Activated T-cell treated with anti-CD3 and anti-CD28 coated beads, Interleukin-2, amount 50 U/mL, for 24 hours (primary cell): ENCODE measurements at regions not wholly inside any gene's neighbourhood (a gene's known extent, or its start where the extent isn't known, plus 50 kb on each side); places are given as distances from the start of the nearest gene placed in this dataset.
"Not testable (repeated sequence)": the region's sequence is repeated elsewhere in the genome, so short reads cannot be mapped to it uniquely, and the experiment has no call there.

ENCODE experiments used
- DNase-seq: peaks from one replicate; pipeline ENCODE4 v3.0.0-alpha.2; 2020
- H3K27ac Mint-ChIP-seq: 2 replicates; pipeline ENCODE4 v1.8.0; 2020; ENCODE audit warnings: mild to moderate bottlenecking, mixed read lengths
- H3K27me3 Mint-ChIP-seq: 2 replicates; pipeline ENCODE4 v1.8.0; 2020; ENCODE audit warnings: mixed read lengths
- H3K36me3 Mint-ChIP-seq: 2 replicates; pipeline ENCODE4 v1.8.0; 2020; ENCODE audit warnings: low read depth, mixed read lengths
- H3K4me1 Mint-ChIP-seq: 2 replicates; pipeline ENCODE4 v1.8.0; 2020; ENCODE audit warnings: low read depth, mixed read lengths
- H3K4me3 Mint-ChIP-seq: 2 replicates; pipeline ENCODE4 v1.8.0; 2020; ENCODE audit warnings: mild to moderate bottlenecking, moderate library complexity, mixed read lengths
- H3K9me3 Mint-ChIP-seq: 2 replicates; pipeline ENCODE4 v1.8.0; 2020; ENCODE audit warnings: mixed read lengths

GRCh38 chr16:61014869-61015268 is 1021.4 kb downstream of the CDH8 start:
- H3K36me3 Mint-ChIP-seq: no peaks in the 10 kb centered on the region
- H3K4me1 Mint-ChIP-seq: no peaks in the 10 kb centered on the region
- H3K4me3 Mint-ChIP-seq: no peak overlapping the region
- no peak overlapping the region for H3K27ac Mint-ChIP-seq
- no peak for DNase-seq
- H3K27me3 Mint-ChIP-seq: no peaks in the 10 kb centered on the region
- peaks cover 29% of the 10 kb centered on the region for H3K9me3 Mint-ChIP-seq

- no peak for DNase-seq
- no peak overlapping the region for H3K27ac Mint-ChIP-seq
- no peak overlapping the region for H3K4me3 Mint-ChIP-seq
- H3K9me3 Mint-ChIP-seq: peaks cover 16% of the 10 kb centered on the region
- H3K4me1 Mint-ChIP-seq: no peaks in the 10 kb centered on the region
- H3K36me3 Mint-ChIP-seq: no peaks in the 10 kb centered on the region
- no peaks in the 10 kb centered on the region for H3K27me3 Mint-ChIP-seq
Measured at GRCh38 chr16:61007694-61008093, 1028.5 kb downstream of the CDH8 start.

GRCh38 chr16:61005952-61006351 is 1030.3 kb downstream of the CDH8 start:
- Mint-ChIP-seq H3K9me3 (peaks cover 22% of the 10 kb centered on the region), H3K36me3 (no peaks in the 10 kb centered on the region), H3K27me3 (no peaks in the 10 kb centered on the region), H3K27ac (no peak overlapping the region), H3K4me3 (no peak overlapping the region), H3K4me1 (no peaks in the 10 kb centered on the region)
- DNase-seq: no peak

GRCh38 chr16:61002479-61003204 is 1033.6 kb downstream of the CDH8 start:
- H3K36me3 Mint-ChIP-seq: no peaks in the 10 kb centered on the region
- no peak overlapping the region for H3K27ac Mint-ChIP-seq
- no peaks in the 10 kb centered on the region for H3K27me3 Mint-ChIP-seq
- H3K4me1 Mint-ChIP-seq: no peaks in the 10 kb centered on the region
- peaks cover 25% of the 10 kb centered on the region for H3K9me3 Mint-ChIP-seq
- no peak for DNase-seq
- no peak overlapping the region for H3K4me3 Mint-ChIP-seq

GRCh38 chr16:60991886-60992285 is 1044.4 kb downstream of the CDH8 start:
- DNase-seq: no peak
- no peak overlapping the region for H3K4me3 Mint-ChIP-seq
- no peaks in the 10 kb centered on the region for H3K36me3 Mint-ChIP-seq
- H3K4me1 Mint-ChIP-seq: no peaks in the 10 kb centered on the region
- H3K9me3 Mint-ChIP-seq: peaks cover 34% of the 10 kb centered on the region
- H3K27ac Mint-ChIP-seq: no peak overlapping the region
- H3K27me3 Mint-ChIP-seq: no peaks in the 10 kb centered on the region

- no peak for DNase-seq
- Mint-ChIP-seq H3K27me3 (no peaks in the 10 kb centered on the region), H3K4me1 (no peaks in the 10 kb centered on the region), H3K9me3 (peaks cover 40% of the 10 kb centered on the region), H3K36me3 (no peaks in the 10 kb centered on the region), H3K4me3 (no peak overlapping the region), H3K27ac (no peak overlapping the region)
Measured at GRCh38 chr16:60989592-60989991, 1046.6 kb downstream of the CDH8 start.

GRCh38 chr16:60979119-60979518 is 1057.1 kb downstream of the CDH8 start:
- no peaks in the 10 kb centered on the region for H3K4me1 Mint-ChIP-seq
- DNase-seq: no peak
- no peak overlapping the region for H3K27ac Mint-ChIP-seq
- no peaks in the 10 kb centered on the region for H3K36me3 Mint-ChIP-seq
- no peaks in the 10 kb centered on the region for H3K27me3 Mint-ChIP-seq
- peaks cover 29% of the 10 kb centered on the region for H3K9me3 Mint-ChIP-seq
- no peak overlapping the region for H3K4me3 Mint-ChIP-seq

- H3K9me3 Mint-ChIP-seq: peaks cover 40% of the 10 kb centered on the region
- H3K4me1 Mint-ChIP-seq: no peaks in the 10 kb centered on the region
- no peak overlapping the region for H3K4me3 Mint-ChIP-seq
- no peaks in the 10 kb centered on the region for H3K27me3 Mint-ChIP-seq
- H3K27ac Mint-ChIP-seq: no peak overlapping the region
- DNase-seq: no peak
- H3K36me3 Mint-ChIP-seq: no peaks in the 10 kb centered on the region
Measured at GRCh38 chr16:60949800-60950199, 1086.4 kb downstream of the CDH8 start.

- H3K27ac Mint-ChIP-seq: no peak overlapping the region
- DNase-seq: no peak
- no peaks in the 10 kb centered on the region for H3K4me1 Mint-ChIP-seq
- H3K36me3 Mint-ChIP-seq: no peaks in the 10 kb centered on the region
- H3K4me3 Mint-ChIP-seq: no peak overlapping the region
- H3K27me3 Mint-ChIP-seq: no peaks in the 10 kb centered on the region
- H3K9me3 Mint-ChIP-seq: peaks cover 25% of the 10 kb centered on the region
Measured at GRCh38 chr16:60945225-60945624, 1091.0 kb downstream of the CDH8 start.

- H3K9me3 Mint-ChIP-seq: peaks cover 20% of the 10 kb centered on the region
- H3K36me3 Mint-ChIP-seq, DNase-seq, H3K27ac Mint-ChIP-seq, H3K27me3 Mint-ChIP-seq, H3K4me3 Mint-ChIP-seq, H3K4me1 Mint-ChIP-seq: not testable (repeated sequence)
Measured at GRCh38 chr16:60936189-60936588, 1100.0 kb downstream of the CDH8 start.

- Mint-ChIP-seq H3K27me3 (no peaks in the 10 kb centered on the region), H3K9me3 (peaks cover 13% of the 10 kb centered on the region), H3K4me3 (no peak overlapping the region), H3K4me1 (no peaks in the 10 kb centered on the region), H3K36me3 (no peaks in the 10 kb centered on the region), H3K27ac (no peak overlapping the region)
- no peak for DNase-seq
Measured at GRCh38 chr16:60932600-60932999, 1103.6 kb downstream of the CDH8 start.

- H3K27me3 Mint-ChIP-seq: no peaks in the 10 kb centered on the region
- H3K9me3 Mint-ChIP-seq: peaks cover 13% of the 10 kb centered on the region
- no peak for DNase-seq
- no peak overlapping the region for H3K27ac Mint-ChIP-seq
- H3K4me1 Mint-ChIP-seq: no peaks in the 10 kb centered on the region
- no peak overlapping the region for H3K4me3 Mint-ChIP-seq
- H3K36me3 Mint-ChIP-seq: no peaks in the 10 kb centered on the region
Measured at GRCh38 chr16:60930291-60930690, 1105.9 kb downstream of the CDH8 start.

- Mint-ChIP-seq H3K4me1 (no peaks in the 10 kb centered on the region), H3K4me3 (no peak overlapping the region), H3K27me3 (no peaks in the 10 kb centered on the region), H3K27ac (no peak overlapping the region), H3K9me3 (peaks cover 23% of the 10 kb centered on the region), H3K36me3 (no peaks in the 10 kb centered on the region)
- DNase-seq: no peak
Measured at GRCh38 chr16:60922920-60923319, 1113.3 kb downstream of the CDH8 start.

GRCh38 chr16:60914334-60914733 is 1121.9 kb downstream of the CDH8 start:
- H3K4me1 Mint-ChIP-seq: no peaks in the 10 kb centered on the region
- no peaks in the 10 kb centered on the region for H3K27me3 Mint-ChIP-seq
- DNase-seq: no peak
- no peak overlapping the region for H3K4me3 Mint-ChIP-seq
- H3K36me3 Mint-ChIP-seq: no peaks in the 10 kb centered on the region
- H3K27ac Mint-ChIP-seq: no peak overlapping the region
- H3K9me3 Mint-ChIP-seq: peaks cover 21% of the 10 kb centered on the region

- no peak for DNase-seq
- H3K36me3 Mint-ChIP-seq: no peaks in the 10 kb centered on the region
- H3K9me3 Mint-ChIP-seq: peaks cover 27% of the 10 kb centered on the region
- no peak overlapping the region for H3K4me3 Mint-ChIP-seq
- H3K4me1 Mint-ChIP-seq: no peaks in the 10 kb centered on the region
- no peak overlapping the region for H3K27ac Mint-ChIP-seq
- H3K27me3 Mint-ChIP-seq: no peaks in the 10 kb centered on the region
Measured at GRCh38 chr16:60907645-60908044, 1128.6 kb downstream of the CDH8 start.

GRCh38 chr16:60905811-60906210 is 1130.4 kb downstream of the CDH8 start:
- Mint-ChIP-seq H3K4me1 (no peaks in the 10 kb centered on the region), H3K27ac (no peak overlapping the region), H3K36me3 (no peaks in the 10 kb centered on the region), H3K9me3 (peaks cover 31% of the 10 kb centered on the region), H3K27me3 (no peaks in the 10 kb centered on the region), H3K4me3 (no peak overlapping the region)
- DNase-seq: no peak
